Forelimb muscle (tissue), 1 donor: ENCODE measurements at regions not wholly inside any gene's neighbourhood (a gene's known extent, or its start where the extent isn't known, plus 50 kb on each side); places are given as distances from the start of the nearest gene placed in this dataset.

Experiments
- DNase-seq: peaks from one replicate; pipeline ENCODE4 v3.0.0-alpha.2; 2013; ENCODE audit warnings: low read depth

DNA sequence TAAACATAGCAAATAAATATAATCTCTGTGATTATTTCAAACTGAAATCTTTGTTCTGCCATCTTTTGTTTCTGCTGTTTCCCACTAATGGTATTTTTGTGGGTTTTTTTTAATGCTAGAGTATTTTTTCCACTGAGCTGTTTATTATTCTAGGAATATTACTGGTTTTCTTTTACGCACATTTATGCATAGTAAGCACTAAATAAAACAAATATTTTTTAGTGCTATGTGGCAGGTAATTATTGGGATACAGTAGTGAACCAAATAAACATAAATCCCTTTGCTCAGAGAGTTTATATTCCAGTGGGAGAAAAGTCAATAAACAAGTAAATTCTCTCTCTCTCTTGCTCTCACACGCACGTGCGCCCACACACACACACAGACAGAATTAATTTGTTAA lies 397.4 kb downstream of the PRDM5 start:
- DNase-seq = no peak

DNA sequence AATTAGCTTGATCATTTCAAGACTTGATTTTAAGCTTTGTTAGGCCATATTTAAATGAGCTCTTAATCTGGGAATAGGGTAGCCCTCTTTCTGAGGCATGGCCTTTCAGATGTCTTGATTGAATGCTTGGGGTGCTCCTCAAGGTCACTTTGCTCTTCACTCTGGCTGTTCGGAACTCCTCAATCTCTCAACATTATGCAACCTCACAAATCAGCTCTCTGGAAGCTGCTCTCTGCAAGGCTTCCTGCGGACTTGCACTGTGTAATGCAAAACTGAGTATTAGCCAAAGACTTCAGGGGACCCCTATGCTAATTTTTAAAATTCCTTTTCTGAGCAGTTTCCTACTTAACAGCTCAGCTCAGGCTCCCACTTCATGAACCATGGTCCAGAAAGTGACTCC lies 398.3 kb downstream of the PRDM5 start:
- no peak for DNase-seq

DNA sequence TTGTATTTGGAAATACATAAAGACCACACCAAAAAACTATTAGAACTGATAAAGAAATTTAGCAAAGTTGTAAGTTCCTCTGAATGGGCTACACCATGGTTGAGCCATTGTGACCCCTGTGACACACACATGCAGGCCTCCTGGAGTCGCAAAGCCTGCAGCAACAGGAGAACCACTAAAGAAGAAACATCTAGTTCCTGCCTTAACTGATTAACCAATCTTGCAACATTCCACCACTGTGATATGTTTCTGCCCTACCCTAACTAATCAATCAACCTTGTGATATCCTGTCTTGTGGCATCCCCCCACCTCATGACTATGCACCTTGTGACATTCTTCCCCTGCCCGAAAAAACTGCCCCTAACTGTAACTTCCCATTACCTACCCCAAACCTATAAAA lies 401.8 kb downstream of the PRDM5 start:
- DNase-seq = no peak

DNA sequence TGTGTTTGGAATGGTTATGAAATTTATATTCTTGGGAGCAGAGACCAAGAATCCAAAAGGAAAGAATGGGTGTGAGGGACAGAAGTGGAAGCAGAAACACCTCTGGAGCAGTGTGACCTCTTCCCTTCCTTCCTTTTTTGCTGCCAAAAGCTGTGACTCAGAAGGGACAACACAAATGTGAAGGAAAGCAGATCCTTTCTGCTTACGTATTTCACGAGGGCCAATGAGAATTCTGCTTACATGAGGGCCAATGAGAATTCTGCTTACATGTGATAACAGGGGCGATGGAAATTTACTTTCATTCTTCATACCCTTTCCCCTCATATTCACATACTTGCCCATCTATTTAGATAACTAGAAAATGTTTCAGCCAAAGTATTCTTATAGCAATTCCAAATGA lies 404.6 kb downstream of the PRDM5 start:
- DNase-seq = no peak

DNA sequence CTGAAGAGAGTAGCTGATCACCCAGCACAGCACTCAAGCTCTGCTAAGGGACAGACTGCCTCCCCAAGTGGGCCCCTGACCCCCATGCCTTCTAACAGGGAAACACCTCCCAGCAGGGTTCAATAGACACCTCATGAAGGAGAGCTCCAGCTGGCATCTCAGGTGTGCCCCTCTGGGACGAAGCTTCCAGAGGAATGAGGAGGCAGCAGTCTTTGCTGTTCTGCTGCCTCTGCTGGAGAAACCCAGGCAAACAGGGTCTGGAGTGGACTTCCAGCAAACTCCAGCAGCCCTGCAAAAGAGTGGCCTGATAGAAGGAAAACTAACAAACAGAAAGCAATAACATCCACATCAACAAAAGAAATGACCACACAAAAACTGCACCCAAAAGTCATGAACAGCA lies 412.8 kb downstream of the PRDM5 start:
- no peak for DNase-seq

DNA sequence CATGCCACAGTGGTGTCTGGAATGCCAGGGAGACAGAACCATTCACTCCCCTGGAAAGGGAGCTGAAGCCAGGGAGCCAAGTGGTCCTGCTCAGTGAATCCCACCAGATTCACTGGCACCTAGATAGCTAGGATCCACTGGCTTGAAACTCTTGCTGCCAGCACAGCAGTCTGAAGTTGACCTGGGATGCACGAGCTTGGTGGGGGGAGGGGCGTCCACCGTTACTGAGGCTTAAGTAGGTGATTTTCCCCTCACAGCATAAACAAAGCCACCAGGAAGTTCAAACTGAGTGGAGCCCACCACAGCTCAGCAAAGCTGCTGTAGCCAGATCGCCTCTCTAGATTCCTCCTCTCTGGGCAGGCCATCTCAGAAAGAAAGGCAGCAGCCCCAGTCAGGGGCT lies 413.3 kb downstream of the PRDM5 start:
- no peak for DNase-seq

DNA sequence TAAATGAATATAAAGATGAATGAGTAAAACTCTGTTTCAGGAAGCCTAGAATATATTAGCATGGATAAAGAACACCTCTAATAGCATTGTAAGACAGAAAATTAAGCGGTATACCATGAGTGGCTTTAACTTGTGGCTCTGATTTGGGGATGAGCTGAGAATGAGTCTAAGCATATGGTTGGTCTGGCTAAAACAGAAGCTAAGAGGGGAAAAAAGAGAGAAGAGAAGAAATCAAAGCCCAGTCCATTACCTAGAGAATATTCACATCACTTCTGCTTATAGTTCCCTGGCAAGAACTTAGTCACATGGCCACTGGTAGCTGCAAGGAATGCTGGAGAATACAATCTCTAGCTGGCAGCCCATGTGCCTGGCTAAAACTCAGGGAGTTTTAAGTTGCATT lies 414.5 kb downstream of the PRDM5 start:
- no peak for DNase-seq

DNA sequence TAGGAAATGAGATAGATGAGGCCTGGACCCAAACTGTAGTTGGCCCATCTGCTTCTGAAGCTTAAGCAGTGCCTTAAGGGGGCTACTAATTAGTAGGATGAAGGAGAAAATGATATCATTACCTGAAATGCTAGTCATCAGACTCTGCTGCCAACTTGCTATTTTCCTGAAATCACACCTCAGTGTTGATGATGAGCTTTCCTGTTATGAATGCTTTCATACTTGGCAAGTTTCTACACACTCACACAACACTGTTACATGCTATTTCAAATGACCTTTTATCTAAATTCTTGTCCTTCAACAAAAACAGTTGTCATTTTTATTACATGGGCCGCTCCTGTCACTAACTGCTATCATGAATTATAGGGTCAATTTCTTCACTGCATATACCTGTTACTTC lies 416.0 kb downstream of the PRDM5 start:
- no peak for DNase-seq

DNA sequence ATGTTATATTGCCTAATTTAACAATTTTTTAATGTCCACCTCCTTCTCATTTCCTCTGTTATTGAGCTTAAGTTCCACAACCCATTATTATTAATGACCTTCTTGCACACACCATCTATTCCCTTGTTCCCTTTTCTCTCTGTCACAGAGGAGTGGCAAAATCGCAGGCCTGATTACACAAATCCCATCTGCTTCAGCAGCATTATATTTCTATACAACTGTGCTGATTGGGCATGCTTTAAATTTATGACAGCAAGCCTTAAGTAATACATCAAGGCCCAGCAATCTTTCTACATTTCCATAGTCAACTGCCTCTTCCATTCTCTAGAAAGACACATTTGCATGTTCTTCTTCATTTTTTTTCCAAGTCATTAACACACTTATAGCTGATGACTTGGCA lies 423.8 kb downstream of the PRDM5 start:
- no peak for DNase-seq

DNA sequence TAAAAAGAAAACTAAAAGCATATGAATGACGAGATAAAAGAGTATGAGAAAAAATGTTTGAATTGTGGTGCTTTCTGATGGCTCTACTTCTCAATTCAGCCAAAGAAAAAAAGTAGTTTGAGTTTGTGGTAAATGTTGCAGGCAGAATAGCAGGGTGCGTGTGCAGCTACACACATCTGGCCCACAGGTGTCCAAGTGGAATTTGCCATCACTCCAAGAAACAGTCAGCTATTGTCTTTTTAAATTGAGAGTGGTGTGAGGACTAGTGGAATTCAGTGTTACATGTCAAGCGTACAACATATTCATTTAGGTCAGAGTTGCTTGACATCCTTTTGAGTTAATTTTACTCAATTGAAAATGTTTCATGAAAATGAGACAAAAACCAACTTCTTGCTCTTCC lies 424.8 kb upstream of the MAD2L1 start:
- no peak for DNase-seq

DNA sequence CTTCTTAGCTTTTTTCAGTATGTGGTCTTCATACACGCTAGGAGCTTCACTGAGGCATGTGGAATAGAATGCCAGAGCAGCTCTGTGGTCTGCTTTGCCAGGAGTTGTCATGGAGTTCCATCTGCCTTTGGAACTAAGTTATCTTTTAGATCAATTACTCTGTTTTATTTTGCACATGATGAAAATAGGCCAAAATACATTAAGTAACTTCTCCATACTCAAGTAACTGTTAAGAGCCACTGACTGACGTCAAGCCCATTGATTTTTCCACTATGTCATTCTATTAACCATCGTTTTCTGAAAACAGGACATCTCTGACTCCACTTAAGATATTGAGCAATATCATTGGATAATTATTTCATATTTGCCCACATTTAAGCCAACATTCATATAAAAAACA lies 415.1 kb upstream of the MAD2L1 start:
- peak; percentile 24 for DNase-seq

DNA sequence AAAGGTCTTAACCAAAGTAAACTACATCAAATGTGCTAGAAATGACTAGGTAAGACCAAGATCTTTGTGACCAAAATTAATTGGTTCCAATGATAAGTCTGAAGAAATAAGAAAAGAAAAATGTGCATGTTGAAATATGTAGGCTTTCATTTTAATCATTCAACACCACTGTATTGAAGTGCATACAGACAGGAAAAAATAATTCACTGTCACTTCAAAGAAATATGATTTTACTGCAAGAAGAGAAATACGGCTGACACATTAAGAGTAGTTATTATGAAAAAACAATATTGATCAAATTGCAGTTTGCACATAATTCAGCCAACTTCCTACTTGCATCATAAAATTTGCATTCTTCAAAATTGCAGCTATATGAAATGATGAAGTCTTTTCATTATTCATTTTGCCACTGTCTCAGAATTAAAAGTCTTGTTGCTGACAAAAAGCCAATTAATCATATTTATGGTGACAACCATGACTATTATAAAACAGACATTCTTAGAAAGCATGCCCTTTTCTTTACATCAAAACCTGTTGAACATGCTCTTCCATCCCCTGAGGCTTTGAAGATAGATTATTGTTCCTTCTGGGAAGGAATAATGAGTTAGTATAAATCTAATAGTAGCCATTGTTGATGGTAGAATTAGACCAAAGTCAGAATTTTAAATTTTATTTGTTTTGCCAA lies 405.9 kb upstream of the MAD2L1 start:
- DNase-seq = no peak

DNA sequence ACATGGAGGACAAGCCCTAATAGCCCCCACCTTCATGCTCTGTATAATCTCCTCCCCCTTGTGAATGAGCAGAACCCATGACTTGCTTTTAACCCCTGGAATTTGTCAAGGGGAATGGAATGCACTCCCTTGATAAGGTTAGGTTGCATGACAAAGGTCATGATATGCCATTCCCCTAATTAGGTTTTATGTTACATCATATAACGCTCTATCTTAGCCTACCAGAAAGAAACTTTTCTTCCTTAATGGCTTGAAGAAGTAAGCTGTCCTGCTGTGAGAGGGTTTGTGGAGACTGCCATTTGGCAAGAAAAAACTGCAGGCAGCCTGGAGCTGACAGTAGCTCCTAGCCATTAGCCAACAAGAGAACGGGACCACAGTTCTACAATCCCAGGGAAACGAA lies 399.8 kb upstream of the MAD2L1 start:
- DNase-seq = no peak

DNA sequence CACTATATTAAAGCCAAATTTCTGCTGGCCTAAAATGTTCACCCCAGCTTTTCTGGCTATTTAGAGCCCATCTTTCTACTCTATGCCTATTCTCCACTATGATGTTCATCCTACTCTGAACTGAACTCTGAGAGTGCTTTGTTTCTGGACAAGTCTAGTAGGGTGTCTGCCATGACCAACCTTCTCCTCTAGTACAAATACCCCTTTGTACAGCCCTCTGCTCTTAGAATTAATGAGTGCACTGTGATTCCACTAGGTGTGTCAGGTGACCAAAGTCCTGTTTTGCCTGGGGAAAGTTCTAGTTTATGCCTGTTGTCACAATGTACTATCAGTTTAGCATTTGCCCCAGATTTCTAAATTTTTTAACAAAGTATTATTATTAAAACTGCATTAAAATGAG lies 388.1 kb upstream of the MAD2L1 start:
- DNase-seq = no peak

DNA sequence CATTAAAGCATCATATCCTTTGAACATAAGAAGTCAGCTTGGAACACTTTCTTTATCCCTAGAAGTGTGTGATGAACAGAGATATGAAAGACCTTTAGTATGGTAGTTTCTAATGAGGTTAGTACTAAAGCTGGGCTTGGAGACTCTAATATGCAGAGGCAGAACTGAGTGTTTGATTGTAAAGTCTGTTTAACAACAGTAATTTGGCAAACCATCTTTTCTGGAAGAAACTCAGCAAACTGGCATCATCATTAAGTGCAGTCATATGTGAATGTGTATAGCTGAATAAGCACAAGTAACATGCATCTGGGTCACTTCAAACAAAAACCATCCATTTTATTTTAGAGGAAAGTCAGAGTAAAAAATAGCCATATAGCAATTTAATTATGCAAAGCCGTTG lies 385.9 kb upstream of the MAD2L1 start:
- DNase-seq = no peak

DNA sequence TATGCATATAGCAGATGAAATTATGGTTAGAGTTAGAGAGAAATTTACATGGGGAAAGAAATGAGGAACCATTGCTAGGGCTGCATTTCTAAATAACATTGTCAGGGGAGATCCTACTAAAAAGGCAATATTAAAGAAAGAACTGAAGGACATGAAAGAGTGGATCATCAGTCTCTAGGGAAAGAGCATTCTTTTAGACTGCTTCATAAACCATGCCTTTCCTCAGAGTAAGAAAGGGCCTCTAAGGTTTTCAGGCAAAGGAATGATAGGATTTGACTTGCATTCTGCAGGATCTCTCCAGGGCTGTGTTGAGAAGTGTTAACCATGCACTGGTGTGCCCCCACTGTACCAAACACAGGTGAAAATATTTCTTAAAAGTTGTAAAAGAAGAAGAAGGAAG lies 385.4 kb upstream of the MAD2L1 start:
- no peak for DNase-seq

DNA sequence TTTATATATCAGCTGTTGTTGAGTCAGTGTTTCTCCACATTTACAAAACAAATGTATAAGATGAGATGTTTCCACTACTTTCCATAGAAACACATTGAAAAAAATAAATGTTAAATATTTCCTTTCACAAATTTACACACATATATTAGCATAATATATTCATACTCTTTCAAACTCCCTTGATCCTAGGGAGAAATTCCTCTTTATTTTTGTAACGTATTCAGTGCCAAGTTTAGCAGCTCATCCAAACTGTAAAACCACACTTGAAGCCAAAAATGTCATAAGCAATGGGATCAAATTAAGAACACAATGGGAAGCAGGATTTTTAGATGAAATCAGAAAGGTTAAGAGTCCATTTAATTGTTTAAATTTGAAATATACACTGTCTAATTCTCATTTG lies 381.1 kb upstream of the MAD2L1 start:
- no peak for DNase-seq

DNA sequence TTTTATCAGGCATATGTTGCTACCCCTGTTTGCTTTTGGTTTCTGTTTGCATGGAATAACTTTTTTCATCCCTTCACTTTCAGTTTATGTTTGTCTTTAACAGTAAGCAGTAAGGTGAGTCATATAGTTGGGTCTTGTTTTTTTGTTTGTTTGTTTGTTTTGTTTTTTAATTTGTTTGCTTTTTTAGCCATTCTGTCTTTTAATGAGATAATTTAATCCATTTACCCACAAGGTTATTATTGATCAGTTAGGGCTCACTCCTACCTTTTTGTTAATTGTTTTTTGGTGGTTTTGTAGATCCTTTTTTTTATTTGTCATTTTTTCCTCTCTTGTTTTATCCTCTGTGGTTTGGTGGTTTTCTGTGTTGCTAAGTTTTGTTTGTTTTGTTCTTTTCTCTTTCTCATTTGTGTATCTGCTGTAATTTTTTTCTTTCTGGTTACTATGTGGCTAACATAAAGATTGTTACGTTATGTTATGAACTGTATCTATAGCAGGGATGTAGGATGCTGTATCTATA lies 379.5 kb upstream of the MAD2L1 start:
- no peak for DNase-seq

DNA sequence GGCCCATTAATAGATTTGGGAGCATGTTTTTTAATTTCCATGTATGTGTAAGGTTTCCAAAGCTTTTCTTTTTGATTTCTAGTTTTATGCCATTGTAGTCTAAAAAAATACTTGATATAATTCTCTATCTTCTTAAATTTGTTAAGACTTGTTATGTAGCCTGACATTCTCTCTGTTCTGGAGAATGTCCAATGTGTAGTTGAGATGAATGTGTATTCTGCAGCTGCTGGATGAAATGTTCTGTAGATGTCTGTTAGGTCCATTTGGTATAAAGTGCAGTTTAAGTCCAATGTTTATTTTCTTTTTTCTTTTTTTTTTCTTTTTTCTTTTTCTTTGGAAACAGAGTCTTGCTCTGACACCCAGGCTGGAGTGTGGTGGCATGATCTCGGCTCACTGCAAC lies 378.5 kb upstream of the MAD2L1 start:
- DNase-seq = no peak

DNA sequence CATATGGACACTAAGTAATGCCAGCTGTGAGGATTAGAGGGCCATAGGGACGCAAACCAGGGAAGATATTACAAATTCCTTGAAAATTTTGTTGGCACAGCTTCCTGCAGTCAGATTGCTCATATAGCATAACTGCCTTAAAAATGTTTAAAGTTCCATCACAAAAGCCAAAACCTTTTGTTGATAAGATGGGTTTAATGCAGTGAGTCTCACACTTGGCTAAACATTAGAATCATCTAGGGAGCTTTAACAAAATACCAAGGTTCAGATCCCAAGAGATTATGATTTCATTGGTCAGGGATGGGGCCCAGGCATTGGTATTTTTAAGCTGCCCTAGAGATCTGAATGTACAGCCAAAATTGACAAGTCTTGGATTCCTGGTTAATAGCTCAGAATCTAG lies 376.5 kb upstream of the MAD2L1 start:
- DNase-seq = no peak

DNA sequence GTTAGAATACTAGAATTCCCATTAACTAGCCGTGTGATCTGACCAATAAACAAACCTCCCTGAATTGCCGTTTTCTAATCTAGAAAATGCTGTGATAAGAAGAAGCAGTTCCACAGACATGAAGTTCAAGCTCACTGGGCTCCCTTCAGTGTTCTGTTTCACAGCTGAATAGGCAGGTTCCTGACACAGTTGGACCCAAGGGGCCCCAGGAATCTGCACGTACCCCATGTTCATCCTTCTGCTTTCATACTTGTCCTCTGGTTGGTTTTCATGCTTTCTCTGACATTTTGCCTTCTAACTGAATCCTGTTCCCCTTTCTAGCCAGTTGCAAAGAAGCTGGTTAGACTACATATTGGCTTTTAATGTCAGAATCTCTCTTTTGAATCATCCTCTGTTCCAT lies 374.1 kb upstream of the MAD2L1 start:
- DNase-seq = no peak

DNA sequence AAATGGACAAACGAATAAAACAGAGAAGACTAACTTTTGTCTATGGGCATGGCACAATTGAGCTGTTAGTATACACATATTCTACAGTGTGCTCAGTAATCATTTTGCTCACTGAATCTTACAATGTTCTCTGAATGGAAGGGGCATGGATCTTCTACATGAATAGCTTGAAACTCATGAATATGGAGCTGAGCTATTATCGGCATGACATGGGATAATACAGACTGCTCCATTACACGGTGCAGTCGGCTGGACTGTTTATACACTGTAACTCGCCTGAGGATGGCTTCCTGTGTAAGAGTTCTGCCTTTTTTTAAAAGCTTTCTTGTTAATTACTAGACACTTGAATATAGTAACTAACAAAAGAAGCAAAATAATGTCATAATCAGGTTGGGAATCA lies 368.5 kb upstream of the MAD2L1 start:
- no peak for DNase-seq

DNA sequence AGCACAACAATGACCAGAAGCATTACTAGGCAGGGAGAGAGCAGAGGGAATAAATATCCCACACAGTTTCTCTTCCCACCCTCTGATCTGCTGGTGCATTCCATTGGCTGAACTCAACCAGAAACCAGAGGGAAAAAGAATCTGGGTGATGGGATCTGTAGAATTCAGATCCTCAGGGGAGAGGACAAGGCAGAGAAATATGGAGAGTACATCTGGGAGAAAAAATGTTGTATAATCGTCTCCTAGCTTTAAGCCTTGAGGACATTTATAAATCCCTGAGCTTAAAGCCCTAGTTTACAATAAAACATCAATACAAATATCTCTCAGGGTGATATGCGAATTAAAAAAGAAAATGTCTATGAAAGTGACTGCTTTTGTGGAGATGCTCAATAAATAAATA lies 368.1 kb upstream of the MAD2L1 start:
- DNase-seq = no peak

DNA sequence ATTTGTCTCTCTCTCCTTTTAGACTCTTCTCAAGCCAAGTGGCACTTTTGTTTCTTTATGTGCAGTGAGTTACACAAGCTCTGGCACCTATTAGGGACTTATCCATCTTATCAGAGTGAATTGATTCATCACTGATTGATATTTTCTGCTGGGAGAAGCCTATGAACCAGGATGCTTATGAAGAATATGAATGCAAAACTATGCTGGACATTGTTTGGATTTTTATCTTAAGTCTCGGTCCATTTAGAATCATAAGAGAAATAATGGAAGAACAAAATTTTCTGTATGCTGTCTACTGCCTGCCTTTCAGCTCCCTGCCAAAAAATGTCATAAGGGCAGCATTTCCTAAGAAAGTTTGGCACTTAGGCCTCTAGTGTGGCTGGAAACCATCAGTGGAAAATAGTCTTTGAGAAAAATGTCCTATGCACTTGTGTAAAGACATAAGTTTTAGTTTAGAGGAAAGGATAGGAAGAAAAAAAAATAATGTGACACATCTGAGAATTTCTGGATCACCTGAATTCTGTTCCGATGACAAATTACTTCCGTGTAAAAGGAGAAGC lies 365.7 kb upstream of the MAD2L1 start:
- no peak for DNase-seq
